Liver (tissue), 3 donors: ENCODE measurements at regions not wholly inside any gene's neighbourhood (a gene's known extent, or its start where the extent isn't known, plus 50 kb on each side); places are given as distances from the start of the nearest gene placed in this dataset.

Source experiments
- JUND ChIP-seq, 2 donors: IDR thresholded peaks; 2 replicates each; pipeline ENCODE4 v1.6.1; 2016; ENCODE audit warnings: antibody characterized with exemption in 2 of 2
- TAF1 ChIP-seq: conservative IDR thresholded peaks from 2 replicates; pipeline ENCODE4 v1.6.1; 2016; ENCODE audit warnings: antibody characterized with exemption, mild to moderate bottlenecking
- YY1 ChIP-seq: IDR thresholded peaks from 2 replicates; pipeline ENCODE4 v1.6.1; 2016; ENCODE audit warnings: antibody characterized with exemption, mild to moderate bottlenecking
- TF ChIP-seq, protein P1 (sequence below): fragments of 150-350 bp; IDR thresholded peaks from 2 replicates; pipeline ENCODE4 v1.5.1; 2017; ENCODE audit warnings: improper control_type of control experiment, low read depth, low read length; ENCODE audit not compliant: missing input control
- TF ChIP-seq, protein P2 (sequence below): IDR thresholded peaks from 2 replicates; pipeline ENCODE4 v1.6.1; 2016; ENCODE audit warnings: antibody characterized with exemption
- TF ChIP-seq, protein P3 (sequence below): IDR thresholded peaks from 2 replicates; pipeline ENCODE4 v1.6.1; 2016; ENCODE audit warnings: antibody characterized with exemption
- TF ChIP-seq, protein P4 (sequence below): IDR thresholded peaks from 2 replicates; pipeline ENCODE4 v1.6.1; 2016; ENCODE audit warnings: antibody characterized with exemption
- donor health status: healthy.
- donor health status: healthy.

DNA sequence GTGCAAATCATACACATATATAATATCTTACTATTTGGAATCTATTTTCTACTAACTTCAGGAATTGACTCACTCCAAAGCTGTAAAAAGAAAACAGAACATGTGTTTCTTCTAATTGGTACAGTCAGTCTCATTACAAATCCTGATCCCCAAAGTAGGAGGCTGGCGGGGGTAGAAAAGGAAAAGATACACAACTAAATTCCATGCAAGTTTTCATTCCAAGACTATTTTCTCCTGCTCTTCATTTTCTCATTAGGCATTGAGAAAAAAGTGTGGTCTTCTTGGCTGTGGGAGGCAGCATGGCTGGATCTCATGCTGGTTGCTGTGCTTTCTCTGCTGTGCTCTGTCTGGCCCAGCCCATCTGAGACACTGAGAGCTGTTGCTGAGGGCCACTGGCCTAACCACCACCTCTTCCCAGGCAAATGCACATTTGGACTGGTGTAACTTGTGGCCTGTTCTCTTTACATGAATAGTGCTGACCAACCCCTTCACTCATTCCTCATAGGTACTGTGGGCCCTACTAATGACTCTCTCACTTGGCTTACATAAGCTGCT, 1107.5 kb upstream of the B3GALT2 start:
- TF ChIP-seq, protein P1, sequence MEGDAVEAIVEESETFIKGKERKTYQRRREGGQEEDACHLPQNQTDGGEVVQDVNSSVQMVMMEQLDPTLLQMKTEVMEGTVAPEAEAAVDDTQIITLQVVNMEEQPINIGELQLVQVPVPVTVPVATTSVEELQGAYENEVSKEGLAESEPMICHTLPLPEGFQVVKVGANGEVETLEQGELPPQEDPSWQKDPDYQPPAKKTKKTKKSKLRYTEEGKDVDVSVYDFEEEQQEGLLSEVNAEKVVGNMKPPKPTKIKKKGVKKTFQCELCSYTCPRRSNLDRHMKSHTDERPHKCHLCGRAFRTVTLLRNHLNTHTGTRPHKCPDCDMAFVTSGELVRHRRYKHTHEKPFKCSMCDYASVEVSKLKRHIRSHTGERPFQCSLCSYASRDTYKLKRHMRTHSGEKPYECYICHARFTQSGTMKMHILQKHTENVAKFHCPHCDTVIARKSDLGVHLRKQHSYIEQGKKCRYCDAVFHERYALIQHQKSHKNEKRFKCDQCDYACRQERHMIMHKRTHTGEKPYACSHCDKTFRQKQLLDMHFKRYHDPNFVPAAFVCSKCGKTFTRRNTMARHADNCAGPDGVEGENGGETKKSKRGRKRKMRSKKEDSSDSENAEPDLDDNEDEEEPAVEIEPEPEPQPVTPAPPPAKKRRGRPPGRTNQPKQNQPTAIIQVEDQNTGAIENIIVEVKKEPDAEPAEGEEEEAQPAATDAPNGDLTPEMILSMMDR = no peak
- TF ChIP-seq YY1 (no peak), JUND (IDR thresholded peaks at IDR 0.05) (no peak), TAF1 (no peak)
- TF ChIP-seq, protein P2, sequence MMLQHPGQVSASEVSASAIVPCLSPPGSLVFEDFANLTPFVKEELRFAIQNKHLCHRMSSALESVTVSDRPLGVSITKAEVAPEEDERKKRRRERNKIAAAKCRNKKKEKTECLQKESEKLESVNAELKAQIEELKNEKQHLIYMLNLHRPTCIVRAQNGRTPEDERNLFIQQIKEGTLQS = no peak
- TF ChIP-seq, protein P3, sequence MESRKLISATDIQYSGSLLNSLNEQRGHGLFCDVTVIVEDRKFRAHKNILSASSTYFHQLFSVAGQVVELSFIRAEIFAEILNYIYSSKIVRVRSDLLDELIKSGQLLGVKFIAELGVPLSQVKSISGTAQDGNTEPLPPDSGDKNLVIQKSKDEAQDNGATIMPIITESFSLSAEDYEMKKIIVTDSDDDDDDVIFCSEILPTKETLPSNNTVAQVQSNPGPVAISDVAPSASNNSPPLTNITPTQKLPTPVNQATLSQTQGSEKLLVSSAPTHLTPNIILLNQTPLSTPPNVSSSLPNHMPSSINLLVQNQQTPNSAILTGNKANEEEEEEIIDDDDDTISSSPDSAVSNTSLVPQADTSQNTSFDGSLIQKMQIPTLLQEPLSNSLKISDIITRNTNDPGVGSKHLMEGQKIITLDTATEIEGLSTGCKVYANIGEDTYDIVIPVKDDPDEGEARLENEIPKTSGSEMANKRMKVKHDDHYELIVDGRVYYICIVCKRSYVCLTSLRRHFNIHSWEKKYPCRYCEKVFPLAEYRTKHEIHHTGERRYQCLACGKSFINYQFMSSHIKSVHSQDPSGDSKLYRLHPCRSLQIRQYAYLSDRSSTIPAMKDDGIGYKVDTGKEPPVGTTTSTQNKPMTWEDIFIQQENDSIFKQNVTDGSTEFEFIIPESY = no peak
- TF ChIP-seq, protein P4, sequence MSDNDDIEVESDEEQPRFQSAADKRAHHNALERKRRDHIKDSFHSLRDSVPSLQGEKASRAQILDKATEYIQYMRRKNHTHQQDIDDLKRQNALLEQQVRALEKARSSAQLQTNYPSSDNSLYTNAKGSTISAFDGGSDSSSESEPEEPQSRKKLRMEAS = no peak
